HG02884 (cell line): ENCODE measurements at regions not wholly inside any gene's neighbourhood (a gene's known extent, or its start where the extent isn't known, plus 50 kb on each side); places are given as distances from the start of the nearest gene placed in this dataset.

Source experiments
- ATAC-seq: cut with Tn5 transposase; IDR thresholded peaks from one replicate; pipeline ENCODE4 v1.9.1; 2021; ENCODE audit warnings: mild to moderate bottlenecking, moderate library complexity; ENCODE audit not compliant: unreplicated experiment

DNA sequence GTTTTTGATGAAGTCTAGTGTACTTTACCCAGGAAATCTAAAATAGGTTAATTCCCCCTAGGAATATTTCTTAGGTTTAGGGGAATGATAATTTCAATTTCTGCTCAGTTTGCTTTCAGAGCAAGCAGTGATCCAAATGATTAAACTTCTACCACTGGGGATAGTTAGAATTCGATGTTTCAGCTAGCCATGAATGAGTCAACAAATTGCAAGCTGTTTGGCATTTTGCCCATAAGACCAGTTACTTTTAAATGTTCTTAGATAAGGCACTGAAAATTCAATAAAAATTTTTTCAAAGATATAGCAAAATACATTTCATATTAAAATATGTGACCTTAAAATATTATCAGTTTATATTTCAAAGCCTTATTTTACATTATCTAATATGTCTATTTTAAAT lies 993.6 kb downstream of the ARAP2 start:
- no peak for ATAC-seq

DNA sequence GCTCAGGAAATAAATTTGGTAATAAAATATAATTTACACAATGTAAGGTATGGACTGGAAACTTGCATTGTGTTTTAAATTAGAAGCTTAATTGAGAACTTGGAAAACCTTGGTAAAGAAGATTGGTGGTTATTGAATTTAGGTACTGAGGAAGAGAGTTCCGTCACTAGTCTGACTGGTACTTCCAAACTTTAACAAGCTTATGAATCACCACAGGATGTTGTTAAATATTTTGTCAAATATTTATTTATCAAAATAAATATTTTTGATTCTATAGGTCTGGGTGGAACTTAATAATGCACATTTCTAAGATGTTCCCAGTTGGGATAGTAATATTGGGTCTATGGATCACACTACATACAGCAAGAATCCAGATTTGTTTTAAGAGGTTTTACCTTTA lies 992.2 kb downstream of the ARAP2 start:
- no peak for ATAC-seq

DNA sequence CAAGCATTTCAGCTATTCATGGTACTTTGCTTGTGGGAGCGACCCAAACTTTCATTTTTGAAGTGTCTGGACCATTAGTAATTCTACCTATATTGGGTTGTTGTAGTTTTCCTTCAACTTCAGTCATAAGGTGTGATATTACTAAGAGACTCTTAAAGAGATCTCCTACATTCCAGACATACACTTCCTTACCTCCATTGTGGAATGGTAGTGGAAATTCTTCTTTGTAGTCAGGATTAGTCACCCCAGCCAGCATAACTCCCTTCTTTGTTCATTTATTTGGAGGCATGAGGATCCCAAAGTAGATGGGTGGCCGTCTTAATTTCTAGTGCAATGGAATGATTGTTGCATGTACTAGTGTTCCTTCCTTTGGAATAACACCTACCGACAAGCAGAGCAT lies 991.4 kb downstream of the ARAP2 start:
- ATAC-seq: no peak

DNA sequence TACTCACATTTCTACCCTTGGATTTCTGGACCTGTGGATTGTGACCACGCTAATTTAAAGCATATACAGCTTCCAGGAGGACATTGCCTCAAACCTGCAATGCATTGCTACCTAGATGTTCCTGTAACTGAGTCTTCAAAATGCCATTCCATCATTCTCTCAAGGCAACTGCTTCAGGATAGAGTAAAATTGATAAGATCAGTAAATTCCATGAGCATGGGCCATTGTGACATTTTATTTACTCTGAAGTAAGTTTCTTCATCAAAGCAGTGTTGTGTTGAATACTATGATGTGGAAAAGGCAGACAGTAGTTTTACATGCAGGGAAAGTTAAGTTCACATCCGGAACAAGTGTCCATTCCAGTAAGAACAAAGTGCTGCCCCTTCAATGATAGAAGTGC lies 991.0 kb downstream of the ARAP2 start:
- no peak for ATAC-seq

DNA sequence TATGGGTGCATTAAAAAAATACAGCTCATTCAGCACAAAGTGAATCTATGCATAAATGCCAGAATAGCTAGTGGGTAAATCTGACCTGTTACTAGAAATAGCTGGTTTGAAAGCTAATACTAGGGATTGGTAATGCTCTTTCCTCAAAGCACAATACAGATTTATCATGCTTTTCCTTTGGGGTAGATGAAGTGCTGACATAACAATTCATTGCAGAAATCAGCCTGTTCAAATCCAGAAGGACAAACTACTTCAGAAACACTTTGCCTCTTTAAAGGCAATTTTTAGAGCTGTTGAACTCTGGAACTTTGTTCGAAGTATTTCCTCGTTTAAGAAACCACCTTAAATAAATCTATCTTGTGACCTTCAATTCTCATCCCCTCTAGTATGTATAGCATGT lies 957.9 kb downstream of the ARAP2 start:
- no peak for ATAC-seq

DNA sequence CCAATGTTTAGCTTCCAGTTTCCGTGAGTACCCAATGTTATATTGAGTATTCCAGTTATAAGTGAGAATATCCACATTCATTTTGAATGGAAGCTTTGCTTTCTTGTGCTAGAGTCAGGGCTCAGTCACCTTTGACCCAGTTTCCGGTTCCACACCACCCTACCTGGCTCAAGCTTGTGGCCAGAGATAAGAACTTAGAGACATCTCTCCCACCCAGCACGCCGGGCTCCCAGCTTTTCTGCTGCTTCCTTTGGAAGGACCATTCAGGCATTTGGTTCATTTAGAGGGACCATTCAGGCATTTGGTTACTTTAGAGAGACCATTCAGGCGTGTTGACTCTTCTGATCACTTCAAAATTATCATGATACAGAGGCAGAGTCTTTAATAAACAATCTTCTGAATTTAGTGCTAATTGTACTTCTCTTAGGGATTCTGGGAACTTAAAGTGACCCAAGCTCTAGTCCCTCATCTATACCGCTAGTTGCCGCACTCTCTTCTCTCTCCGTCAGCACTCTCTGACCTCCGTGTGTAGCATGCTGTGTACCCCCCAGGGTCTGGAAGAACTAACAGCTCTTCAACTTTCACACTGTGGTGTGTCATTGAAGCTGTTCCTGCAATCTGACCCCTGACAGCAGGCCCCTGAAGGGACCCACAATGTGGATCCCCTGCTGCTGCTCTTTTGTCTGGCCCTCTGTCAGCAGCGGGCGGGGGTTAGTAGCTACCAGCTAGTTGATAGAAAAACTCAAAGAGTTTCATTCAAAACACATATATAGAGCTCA lies 943.1 kb downstream of the ARAP2 start:
- ATAC-seq: no peak

DNA sequence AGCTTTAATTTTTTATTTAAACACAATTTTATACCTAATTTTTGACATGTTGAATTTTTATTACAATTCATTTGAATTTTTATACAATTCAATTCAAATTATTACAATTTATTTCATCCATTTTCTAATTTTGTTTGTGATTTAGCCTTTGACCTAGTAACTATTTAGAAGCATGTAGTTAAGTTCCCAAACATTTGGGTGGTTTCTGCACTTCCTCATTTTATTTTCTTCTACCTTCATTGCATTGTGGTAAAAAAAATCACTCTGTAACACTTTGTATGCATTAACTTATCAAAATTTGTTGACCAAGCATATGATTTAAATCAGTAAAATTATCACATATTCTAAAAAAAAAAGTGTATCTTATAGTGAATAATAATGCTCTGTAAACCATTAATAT lies 928.9 kb downstream of the ARAP2 start:
- no peak for ATAC-seq

DNA sequence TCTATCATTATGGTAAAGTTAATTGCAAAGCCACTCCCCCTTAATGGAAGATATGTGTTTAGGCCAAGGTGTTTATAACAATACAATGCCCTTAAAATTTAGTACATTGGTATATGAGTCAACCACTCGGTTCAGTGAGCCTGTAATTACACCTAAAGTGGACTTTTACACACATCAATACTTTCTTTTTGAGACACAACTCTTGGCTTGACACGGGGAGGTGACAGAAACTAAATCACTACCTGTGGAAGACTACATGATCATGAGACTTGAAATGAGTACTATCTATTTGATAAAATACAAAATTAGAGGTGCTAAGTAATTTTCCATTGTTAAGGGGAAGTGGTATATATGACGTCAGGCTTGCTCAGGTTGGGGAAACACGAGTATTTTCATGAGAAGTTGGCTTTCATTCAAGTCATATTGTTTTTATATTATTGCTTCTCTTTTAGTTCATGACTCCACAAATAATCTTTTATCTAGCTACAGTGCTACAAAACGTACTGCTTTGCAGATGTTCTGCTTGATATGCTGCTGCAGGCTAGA lies 918.3 kb downstream of the ARAP2 start:
- ATAC-seq: no peak

DNA sequence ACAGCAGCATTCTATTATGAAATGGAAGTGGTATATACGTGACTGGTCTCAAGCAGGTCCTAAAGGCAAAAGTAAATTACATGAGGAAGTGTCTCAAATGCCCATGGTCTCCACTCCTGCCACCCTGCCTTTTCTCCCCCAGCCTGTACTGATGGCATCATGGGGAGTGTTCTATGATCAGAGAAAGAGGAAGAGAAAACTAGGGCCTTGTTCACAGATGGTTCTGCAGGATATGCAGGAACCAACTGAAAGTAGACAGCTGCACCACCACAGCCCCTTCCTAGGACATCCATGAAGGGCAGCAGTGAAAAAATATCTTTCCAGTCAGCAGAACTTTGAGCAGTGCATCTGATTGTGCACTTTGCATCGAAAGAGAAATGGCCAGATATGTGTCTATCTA lies 901.5 kb downstream of the ARAP2 start:
- no peak for ATAC-seq

DNA sequence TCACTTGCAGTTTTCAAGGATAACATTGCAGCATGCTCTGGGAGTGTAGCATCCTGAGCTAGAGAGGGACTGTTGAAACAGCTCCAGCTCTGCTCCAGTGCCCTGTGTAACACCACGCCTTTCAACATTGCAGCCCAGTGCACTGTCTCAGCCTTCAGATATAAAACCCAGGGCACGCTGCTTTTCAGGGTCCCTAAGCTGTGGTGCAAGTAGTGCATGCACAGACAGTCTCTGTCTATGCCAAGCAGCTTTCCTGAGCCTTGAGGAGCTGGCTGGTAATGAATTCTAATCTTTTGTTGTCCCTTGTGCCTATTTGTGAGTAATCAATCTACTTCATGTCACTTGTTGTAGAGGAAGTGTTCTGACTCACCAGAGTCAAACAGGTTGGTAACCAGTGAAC lies 897.0 kb downstream of the ARAP2 start:
- ATAC-seq: no peak

DNA sequence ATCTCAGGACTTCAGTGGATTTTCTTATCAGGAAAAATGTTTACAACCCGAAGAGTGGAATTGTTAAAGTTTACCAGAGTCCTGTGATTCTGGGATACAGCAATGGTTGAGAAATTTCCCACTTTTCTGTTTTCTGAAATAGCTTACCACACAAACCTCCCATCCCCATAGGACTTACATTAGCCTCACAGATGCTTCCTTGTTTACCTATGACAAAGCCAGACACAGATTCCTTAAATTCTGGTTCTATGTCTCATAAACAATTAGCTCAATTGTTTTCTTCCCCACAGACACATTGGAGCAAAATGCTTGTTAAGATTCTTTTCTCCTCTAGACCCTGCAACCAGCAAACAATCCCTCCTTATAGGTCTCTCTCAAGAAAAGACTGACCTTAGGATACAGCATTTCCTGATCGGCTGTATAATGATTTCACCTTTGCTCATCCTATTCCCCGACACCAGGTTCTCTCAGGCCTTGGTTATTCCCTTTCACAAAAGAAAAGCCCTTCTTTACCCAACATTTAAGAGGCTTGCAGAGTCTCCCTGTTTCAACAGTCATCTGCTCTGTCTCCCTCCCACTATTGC lies 886.2 kb downstream of the ARAP2 start:
- ATAC-seq: no peak

DNA sequence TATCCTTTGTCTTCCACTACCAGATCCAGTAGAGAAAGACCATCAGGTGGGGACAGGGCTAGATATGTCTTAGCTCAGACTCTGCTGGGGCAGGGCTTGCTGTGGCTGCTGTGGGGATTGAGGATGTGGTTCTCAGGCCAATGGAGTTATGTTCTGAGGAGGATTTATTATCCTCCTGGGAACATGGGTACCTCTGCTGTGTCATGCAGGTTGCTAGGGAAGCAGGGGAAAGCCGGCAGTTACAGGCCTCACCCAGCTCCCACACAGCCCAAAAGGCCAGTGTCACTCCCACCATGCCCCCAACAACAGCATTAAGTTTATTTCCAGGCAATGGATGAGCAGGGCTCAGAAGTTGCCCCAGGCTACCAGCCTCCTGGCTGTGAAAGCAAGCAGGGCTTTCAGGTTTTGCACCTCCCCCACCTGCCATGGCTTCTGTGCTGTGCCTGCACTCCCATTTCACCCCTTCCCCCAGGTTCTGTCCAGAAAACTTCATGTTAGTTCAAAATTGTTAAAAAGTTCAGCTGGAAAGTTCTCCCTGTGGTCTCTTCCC lies 879.9 kb downstream of the ARAP2 start:
- no peak for ATAC-seq

DNA sequence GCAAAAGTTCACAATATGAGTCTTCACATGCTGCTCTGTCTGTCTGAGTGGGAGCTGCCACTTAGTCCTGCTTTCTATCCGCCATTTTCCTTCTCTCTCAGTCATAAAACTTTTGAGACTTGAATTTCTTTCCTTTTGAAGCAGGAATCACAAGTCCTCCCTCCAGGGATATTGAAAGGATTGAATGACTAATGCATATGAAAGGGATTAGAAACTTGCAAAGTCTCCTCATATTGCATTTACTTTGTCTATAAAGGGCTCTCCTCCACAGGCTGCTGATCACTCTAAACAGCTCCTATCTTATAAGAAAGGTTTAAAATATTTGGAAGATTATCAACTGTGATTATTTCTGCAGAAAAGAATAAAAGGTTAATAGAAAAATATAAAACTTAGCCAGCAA lies 879.1 kb downstream of the ARAP2 start:
- no peak for ATAC-seq

DNA sequence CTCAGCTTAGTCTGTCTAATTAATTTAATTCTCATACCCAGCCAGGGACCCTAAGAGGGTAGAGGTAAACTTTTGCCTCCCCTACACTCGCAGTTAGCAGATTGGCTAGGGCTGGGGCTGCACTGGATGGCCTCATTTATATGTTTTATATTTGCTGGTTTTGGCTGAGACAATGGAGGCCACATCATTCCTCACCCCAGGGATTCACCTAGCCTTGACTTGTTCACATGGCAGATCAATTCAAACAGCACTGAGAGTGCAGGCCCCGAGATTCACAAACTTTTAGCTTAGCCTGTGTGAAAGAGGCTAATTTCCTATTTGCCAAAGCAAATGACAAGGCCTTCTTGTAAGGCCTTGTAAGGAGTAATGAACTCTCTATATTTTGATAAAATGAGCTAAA lies 844.4 kb downstream of the ARAP2 start:
- no peak for ATAC-seq

DNA sequence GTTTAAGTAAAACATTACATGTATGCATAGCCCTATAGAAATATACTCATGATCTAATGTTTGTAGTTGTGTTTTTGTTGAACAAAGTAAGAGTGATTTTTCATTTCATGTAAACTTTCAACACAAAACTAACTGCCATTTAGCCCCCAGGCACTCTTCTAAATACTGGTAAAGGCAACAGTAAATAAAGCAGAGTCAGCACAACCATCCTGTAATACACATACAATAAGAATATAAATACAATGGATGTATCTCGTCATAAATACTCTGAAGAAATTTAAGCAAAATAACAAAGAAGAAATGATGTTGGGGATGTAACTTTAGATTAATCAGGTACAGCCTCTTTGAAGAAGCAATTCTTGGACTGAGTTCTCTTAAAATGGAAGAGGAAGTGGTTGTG lies 821.2 kb downstream of the ARAP2 start:
- no peak for ATAC-seq

DNA sequence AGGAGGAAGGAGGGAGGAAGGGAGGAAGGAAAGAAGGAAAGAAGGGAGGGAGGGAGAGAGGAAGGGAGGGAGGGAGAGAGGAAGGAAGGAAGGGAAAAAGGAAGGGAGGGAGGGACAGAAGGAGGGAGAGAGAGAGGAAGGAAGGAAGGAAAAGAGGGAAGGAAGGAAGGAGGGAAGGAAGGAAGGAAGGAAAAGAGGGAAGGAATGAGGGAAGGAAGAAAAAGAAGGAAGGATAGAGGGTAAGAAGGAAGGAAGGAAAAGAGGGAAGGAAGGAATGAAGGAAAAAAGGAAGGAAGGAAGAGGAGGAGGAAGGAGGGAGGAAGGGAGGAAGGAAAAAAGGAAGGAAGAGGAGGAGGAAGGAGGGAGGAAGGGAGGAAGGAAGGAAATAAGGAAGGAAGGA lies 796.8 kb downstream of the ARAP2 start:
- ATAC-seq: no peak

DNA sequence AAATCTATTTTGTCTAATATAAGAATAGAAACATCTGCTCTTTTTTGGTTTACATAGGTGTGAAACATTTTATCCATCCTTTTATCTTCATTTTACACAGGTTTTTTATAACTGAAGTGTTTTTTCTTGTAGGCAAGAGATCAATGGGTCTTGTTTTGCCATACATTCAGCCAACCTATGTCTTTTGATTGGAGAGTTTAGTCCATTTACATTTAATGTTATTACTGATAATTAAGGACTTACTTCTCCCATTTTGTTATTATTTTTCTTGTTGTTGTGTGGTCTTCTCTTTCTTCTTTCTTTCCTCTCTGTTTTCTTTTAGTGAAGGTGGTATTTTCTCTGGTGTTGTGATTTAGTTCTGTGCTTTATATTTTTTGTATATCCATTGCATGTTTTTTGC lies 785.3 kb downstream of the ARAP2 start:
- ATAC-seq: no peak

DNA sequence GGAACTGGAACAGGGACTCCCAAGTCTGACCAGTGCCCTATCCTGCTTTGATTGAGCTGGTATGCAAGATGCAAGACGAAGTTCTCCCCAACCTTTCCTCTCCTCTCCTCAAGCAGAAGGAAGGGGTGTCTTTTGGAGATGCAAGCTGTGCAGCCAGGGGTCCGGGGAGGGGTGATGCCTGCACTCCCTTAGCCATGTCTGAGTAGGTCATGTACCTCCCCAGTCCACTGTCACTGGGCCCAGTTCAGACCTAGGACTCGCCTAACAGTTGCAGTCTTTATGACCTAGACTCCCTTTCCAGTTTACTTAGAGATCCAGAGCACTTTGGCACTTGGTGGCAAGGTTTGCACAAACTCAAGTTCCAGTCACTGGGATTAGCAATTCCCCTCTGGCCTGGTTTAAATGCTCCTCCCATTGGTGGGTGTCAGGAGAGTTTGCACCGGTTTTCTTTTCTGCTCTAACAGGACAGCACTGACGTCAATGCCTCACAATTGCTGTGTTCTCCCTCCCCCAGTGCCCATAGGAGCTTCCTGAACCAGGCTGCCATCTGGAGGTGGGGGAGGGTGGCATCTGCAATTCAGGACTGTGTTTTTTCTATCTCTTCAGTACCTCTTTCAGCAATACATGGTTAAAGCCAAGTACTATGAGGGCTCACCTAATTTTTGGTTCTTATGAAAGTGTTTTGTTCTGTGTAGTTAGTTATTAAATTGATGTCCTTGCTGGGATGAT lies 782.2 kb downstream of the ARAP2 start:
- no peak for ATAC-seq

DNA sequence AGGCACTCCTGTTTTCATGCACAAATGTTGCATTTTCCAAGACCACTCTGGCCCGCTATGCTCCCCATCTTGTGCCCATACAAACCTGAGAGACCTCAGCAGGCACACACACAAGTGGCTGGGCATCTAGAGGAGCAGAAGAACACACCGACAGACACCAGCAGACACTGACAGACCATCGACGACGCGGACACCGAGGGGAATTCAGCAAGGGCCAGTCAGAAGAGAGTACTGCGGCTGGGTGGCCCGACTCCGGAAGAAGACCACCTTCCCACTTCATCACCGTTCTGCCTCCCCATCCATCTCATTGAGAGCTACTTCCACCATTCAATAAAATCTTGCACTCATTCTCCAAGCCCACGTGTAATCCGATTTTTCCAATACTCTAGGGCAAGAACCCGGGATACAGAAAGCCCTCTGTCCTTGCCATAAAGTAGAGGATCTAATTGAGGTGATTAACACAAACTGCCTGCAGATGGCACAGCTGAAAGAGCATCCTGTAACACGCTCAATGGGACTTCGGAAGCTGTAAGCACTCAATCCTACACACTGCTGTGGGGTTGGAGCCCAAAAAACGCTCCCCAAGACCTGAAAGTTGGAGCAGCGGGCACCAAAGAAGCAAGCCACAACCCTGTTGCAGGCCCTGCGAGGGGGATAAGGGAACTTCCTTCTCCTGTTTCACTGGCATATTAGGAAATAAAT lies 780.9 kb downstream of the ARAP2 start:
- ATAC-seq: no peak

DNA sequence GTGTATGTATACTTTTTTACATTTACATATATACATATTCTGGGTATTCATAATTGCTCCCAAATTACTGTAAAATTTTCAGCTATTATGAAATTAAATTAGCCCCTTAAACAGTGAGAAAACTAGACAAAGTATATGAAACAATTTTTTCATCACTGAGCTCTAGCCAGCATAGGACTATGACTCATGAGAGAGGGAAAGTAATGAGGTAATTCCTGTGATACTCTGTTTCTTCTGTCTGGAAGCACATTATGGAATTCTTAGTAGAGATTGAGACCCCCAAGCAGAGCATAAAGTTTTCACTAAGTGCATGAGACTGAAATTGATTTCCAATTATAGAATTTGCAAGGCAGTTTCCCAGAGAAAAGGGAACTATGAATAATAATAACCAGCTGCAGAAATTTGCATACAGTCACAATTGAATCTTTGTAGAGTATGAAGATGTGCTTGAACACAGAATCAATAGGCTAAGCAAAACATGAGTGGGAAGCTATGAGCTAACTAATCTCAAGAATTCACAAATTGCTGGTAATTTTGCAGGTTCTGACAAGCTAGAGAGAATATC lies 779.3 kb downstream of the ARAP2 start:
- ATAC-seq: no peak

DNA sequence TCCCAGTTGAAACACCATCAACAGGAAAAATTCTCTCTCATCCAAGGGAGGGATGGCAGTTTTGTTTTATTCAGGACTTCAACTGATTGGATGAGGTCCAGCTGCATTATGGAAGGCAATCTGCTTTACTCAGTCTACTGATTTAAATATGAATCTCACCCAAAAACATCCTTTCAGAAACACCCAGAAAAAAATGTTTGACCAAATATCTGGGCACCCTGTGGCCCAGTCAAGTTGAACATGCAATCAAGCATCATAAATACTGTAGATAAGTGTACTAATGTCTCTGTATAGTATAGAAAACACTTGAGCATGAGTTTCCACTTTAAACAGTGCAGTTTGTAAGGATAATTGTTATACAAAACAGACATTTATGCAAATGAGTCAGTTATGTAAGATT lies 753.2 kb downstream of the ARAP2 start:
- no peak for ATAC-seq
